Panc1 (cell line): ENCODE measurements at regions not wholly inside any gene's neighbourhood (a gene's known extent, or its start where the extent isn't known, plus 50 kb on each side); places are given as distances from the start of the nearest gene placed in this dataset.

Source experiments
- ATAC-seq: fragments of 200-7000 bp; cut with Tn5 transposase; 2 replicates; pipeline ENCODE4 v1.9.1; 2020; ENCODE audit warnings: mild to moderate bottlenecking, moderate library complexity
- BruUV-seq: library from RNA; stranded (reverse); fragments of 400-500 nt; replicated peaks from 2 replicates; lab custom pipeline; 2021; lab: Mats Ljungman, UMichigan
- CTCF ChIA-PET: fragments of 300-600 bp; sonication (Branson Sonifier 250); formaldehyde crosslinking; loops from one replicate; lab custom pipeline; 2022; ENCODE audit warnings: antibody characterized with exemption; lab: Charles Lee
- POLR2A ChIA-PET: fragments of 300-600 bp; sonication (Branson Sonifier 250); formaldehyde crosslinking; loops from one replicate; lab custom pipeline; 2022; ENCODE audit warnings: antibody characterized with exemption; lab: Charles Lee
- DNase-seq: peaks from one replicate; pipeline ENCODE4 v3.0.0-alpha.2; 2010; ENCODE audit warnings: low read depth, low spot score
- H3K27ac ChIP-seq: 2 replicates; pipeline ENCODE4 v1.5.1; 2011; ENCODE audit warnings: mild to moderate bottlenecking, low read length, inconsistent platforms
- H3K27me3 ChIP-seq: fragments of 200-500 bp; sonication (Bioruptor generic); 2 replicates; pipeline ENCODE4 v1.6.0; 2014; ENCODE audit warnings: low read length, inconsistent platforms; ENCODE audit not compliant: control insufficient read depth, insufficient read depth
- H3K36me3 ChIP-seq: fragments of 200-500 bp; sonication (Bioruptor generic); 2 replicates; pipeline ENCODE4 v1.5.1; 2014; ENCODE audit warnings: inconsistent platforms, mild to moderate bottlenecking, low read length, moderate library complexity; ENCODE audit not compliant: control insufficient read depth, insufficient read depth
- H3K4me1 ChIP-seq: 2 replicates; pipeline ENCODE4 v1.5.1; 2011; ENCODE audit warnings: inconsistent platforms, mild to moderate bottlenecking, low read length, moderate library complexity; ENCODE audit not compliant: control insufficient read depth, insufficient read depth
- H3K4me3 ChIP-seq, 2 experiments: 2 replicates each; pipeline ENCODE4 v1.5.1; 2011 to 2012; ENCODE audit warnings: low read depth in 2 of 2, low read length in 2 of 2, mild to moderate bottlenecking in 2 of 2, inconsistent platforms in 1 of 2, moderate library complexity in 1 of 2
- H3K9me3 ChIP-seq: fragments of 200-500 bp; sonication (Bioruptor generic); 2 replicates; pipeline ENCODE4 v1.5.1; 2014; ENCODE audit warnings: low read depth, mild to moderate bottlenecking, inconsistent platforms, low read length, moderate library complexity; ENCODE audit not compliant: control insufficient read depth, insufficient read depth
- CTCF ChIP-seq: fragments of 450-650 bp; IDR thresholded peaks from 2 replicates; pipeline ENCODE4 v1.5.1; 2017; ENCODE audit warnings: mild to moderate bottlenecking
- POLR2AphosphoS5 ChIP-seq: IDR thresholded peaks from 2 replicates; pipeline ENCODE4 v1.6.1; 2012; ENCODE audit warnings: mild to moderate bottlenecking, low read depth, low read length, moderate library complexity
- REST ChIP-seq, 2 experiments: IDR thresholded peaks; 2 replicates each; pipeline ENCODE4 v1.6.1; 2011 to 2012; ENCODE audit warnings: low read depth in 2 of 2, control low read depth in 1 of 2, low read length in 1 of 2, mild to moderate bottlenecking in 1 of 2, moderate library complexity in 1 of 2; ENCODE audit not compliant: insufficient read depth in 1 of 2
- SIN3A ChIP-seq: IDR thresholded peaks from 2 replicates; pipeline ENCODE4 v1.6.1; 2012; ENCODE audit warnings: low read depth, mild to moderate bottlenecking, low read length, moderate library complexity, borderline replicate concordance; ENCODE audit not compliant: insufficient read depth
- TCF7L2 ChIP-seq: IDR thresholded peaks from 2 replicates; pipeline ENCODE4 v1.6.1; 2011; ENCODE audit warnings: mild to moderate bottlenecking, low read depth, low read length, inconsistent platforms
- in situ Hi-C: cut with HindIII; loops from 2 replicates; pipeline ENCODE4 v1.10.0; 2016; ENCODE audit warnings: low sequenced_read_pairs, low pct_unique_long_range_greater_than_20kb
- intact Hi-C: fragments of 100-400 bp; cut with micrococcal nuclease; formaldehyde crosslinking; loops from one replicate; pipeline ENCODE4 v1.10.0; 2022; ENCODE audit not compliant: unreplicated experiment

- no peak for TF ChIP-seq CTCF
- TF ChIP-seq TCF7L2, result no peak
- no peak for TF ChIP-seq SIN3A
- TF ChIP-seq REST (IDR thresholded peaks at IDR 0.05; ENCODE audit: insufficient read depth in 1 of 2, low read depth in 2 of 2, low read length in 1 of 2), result no peak
- no peak for TF ChIP-seq POLR2AphosphoS5
- CTCF ChIA-PET, result no interaction called here
- Histone ChIP-seq H3K27me3 (no peaks in the 10 kb centered on the region), H3K27ac (no peak overlapping the region), H3K4me1 (no peaks in the 10 kb centered on the region), H3K36me3 (no peaks in the 10 kb centered on the region), H3K9me3 (no peaks in the 10 kb centered on the region), H3K4me3 (no peak overlapping the region)
- intact Hi-C loops (no loop called here), in situ Hi-C loops (no loop called here)
- no peak for ATAC-seq
- POLR2A ChIA-PET, result no interaction called here
- no TSS peak for BruUV-seq
- DNase-seq, result no peak
These were observed 537.2 kb downstream of the GATA3 start for GRCh38 chr10:8591640-8592039.

- intact Hi-C loops, result no loop called here
- POLR2A ChIA-PET, result no interaction called here
These were observed 539.7 kb downstream of the GATA3 start for GRCh38 chr10:8594176-8594575.

More at GRCh38 chr10:8594176-8594575, 539.7 kb downstream of the GATA3 start:
- no peaks in the 10 kb centered on the region for H3K4me1 ChIP-seq
- no peaks in the 10 kb centered on the region for H3K36me3 ChIP-seq
- ATAC-seq (no peak), DNase-seq (no peak)
- no peaks in the 10 kb centered on the region for H3K9me3 ChIP-seq
- no peak overlapping the region for H3K4me3 ChIP-seq
- CTCF ChIA-PET, result no interaction called here
- no TSS peak for BruUV-seq
- in situ Hi-C loops, result no loop called here
- TF ChIP-seq POLR2AphosphoS5 (no peak), TCF7L2 (no peak), SIN3A (no peak), CTCF (no peak), REST (IDR thresholded peaks at IDR 0.05; ENCODE audit: insufficient read depth in 1 of 2, low read depth in 2 of 2, low read length in 1 of 2) (no peak)
- no peak overlapping the region for H3K27ac ChIP-seq
- no peaks in the 10 kb centered on the region for H3K27me3 ChIP-seq
